B cell (primary cell): ENCODE measurements at regions not wholly inside any gene's neighbourhood (a gene's known extent, or its start where the extent isn't known, plus 50 kb on each side); places are given as distances from the start of the nearest gene placed in this dataset.
"Not testable (repeated sequence)": the region's sequence is repeated elsewhere in the genome, so short reads cannot be mapped to it uniquely, and the experiment has no call there.

Source experiments
- ATAC-seq: fragments of 200-7000 bp; cut with Tn5 transposase; one replicate; pipeline ENCODE4 v1.10.0; 2021; ENCODE audit warnings: low read depth, mild to moderate bottlenecking, moderate number of reproducible peaks, moderate library complexity
- CTCF ChIA-PET: fragments of 350-600 bp; sonication (Branson Sonifier 250); formaldehyde crosslinking; loops from one replicate; lab custom pipeline; 2021; ENCODE audit warnings: antibody characterized with exemption, inconsistent platforms; lab: Charles Lee
- POLR2A ChIA-PET: fragments of 350-600 bp; sonication (Branson Sonifier 250); formaldehyde crosslinking; loops from one replicate; lab custom pipeline; 2021; ENCODE audit warnings: antibody characterized with exemption; lab: Charles Lee
- DNase-seq: peaks from one replicate; pipeline ENCODE4 v3.0.0; 2013
- H2AFZ ChIP-seq: 2 replicates; pipeline ENCODE4 v1.6.1; 2012; ENCODE audit warnings: mild to moderate bottlenecking, low read depth, low read length; ENCODE audit not compliant: insufficient read depth, poor library complexity, severe bottlenecking
- H3K27ac ChIP-seq, 2 donors: 1 replicate in 1 of 2; 2 replicates in 1 of 2; pipeline ENCODE4 v1.5.1; 2012 to 2013; ENCODE audit warnings: low read length in 2 of 2, mild to moderate bottlenecking in 2 of 2, moderate library complexity in 1 of 2
- H3K27me3 ChIP-seq, 4 experiments: fragments of 200-600 bp in 1 of 4; sonication (generic) in 1 of 4; replicated peaks in 1 of 4; 1 replicate in 2 of 4; 2 replicates in 2 of 4; pipeline versions ENCODE4 v1.6.1 to v1.7.0; 2013 to 2016; ENCODE audit warnings: low read length in 3 of 4, mild to moderate bottlenecking in 2 of 4, mixed read lengths in 1 of 4, moderate library complexity in 1 of 4; ENCODE audit not compliant: insufficient read depth in 4 of 4, control insufficient read depth in 3 of 4; ENCODE audit errors: control extremely low read depth in 1 of 4
- H3K36me3 ChIP-seq, 2 experiments: replicated peaks in 1 of 2; 1 replicate in 1 of 2; 2 replicates in 1 of 2; pipeline versions ENCODE4 v1.6.1 to v1.7.1; 2013; ENCODE audit warnings: low read length in 1 of 2; ENCODE audit not compliant: insufficient read depth in 2 of 2, control insufficient read depth in 1 of 2; ENCODE audit errors: control extremely low read depth in 1 of 2, extremely low read depth in 1 of 2
- H3K4me1 ChIP-seq, 2 donors: fragments of 200-600 bp in 1 of 2; sonication (generic) in 1 of 2; 1 replicate in 1 of 2; 2 replicates in 1 of 2; pipeline versions ENCODE4 v1.5.1 to v1.6.1; 2013 to 2017; ENCODE audit warnings: low read length in 2 of 2; ENCODE audit not compliant: control insufficient read depth in 2 of 2, insufficient read depth in 2 of 2
- H3K4me2 ChIP-seq: replicated peaks from 2 replicates; pipeline ENCODE3; 2012; ENCODE audit warnings: mild to moderate bottlenecking, low read depth, low read length; ENCODE audit not compliant: poor library complexity, severe bottlenecking
- H3K4me3 ChIP-seq, 5 experiments: fragments of 200-600 bp in 1 of 5; sonication (generic) in 1 of 5; 1 replicate in 3 of 5; 2 replicates in 2 of 5; pipeline versions ENCODE4 v1.5.1 to v1.7.0; 2011 to 2016; ENCODE audit warnings: low read length in 4 of 5, mild to moderate bottlenecking in 4 of 5, low read depth in 2 of 5, control low read depth in 1 of 5, moderate library complexity in 1 of 5; ENCODE audit not compliant: insufficient read depth in 1 of 5; ENCODE audit errors: control extremely low read depth in 1 of 5, extremely low read depth in 1 of 5
- H3K79me2 ChIP-seq: fragments of 200-600 bp; sonication (generic); one replicate; pipeline ENCODE4 v1.6.0; 2016; ENCODE audit warnings: low read length; ENCODE audit not compliant: control insufficient read depth, insufficient read depth
- H3K9ac ChIP-seq: fragments of 200-600 bp; sonication (generic); 2 replicates; pipeline ENCODE4 v1.6.1; 2017; ENCODE audit warnings: mild to moderate bottlenecking, low read length, moderate library complexity
- H3K9me3 ChIP-seq, 3 donors: one replicate each; pipeline versions ENCODE4 v1.6.1 to v1.7.1; 2013; ENCODE audit warnings: low read length in 2 of 3; ENCODE audit not compliant: control insufficient read depth in 2 of 3, insufficient read depth in 1 of 3; ENCODE audit errors: control extremely low read depth in 1 of 3
- H4K20me1 ChIP-seq: 2 replicates; pipeline ENCODE4 v1.6.0; 2012; ENCODE audit warnings: mild to moderate bottlenecking, low read length; ENCODE audit not compliant: insufficient read depth, control insufficient read depth, poor library complexity, severe bottlenecking
- H3K27ac Mint-ChIP-seq: one replicate; pipeline ENCODE4 v1.8.0; 2021; ENCODE audit warnings: mixed read lengths
- H3K27me3 Mint-ChIP-seq: one replicate; pipeline ENCODE4 v1.8.0; 2021; ENCODE audit warnings: mixed read lengths
- H3K4me1 Mint-ChIP-seq: one replicate; pipeline ENCODE4 v1.8.0; 2021; ENCODE audit warnings: mixed read lengths
- H3K4me3 Mint-ChIP-seq: one replicate; pipeline ENCODE4 v1.8.0; 2021; ENCODE audit warnings: mixed read lengths
- H3K9me3 Mint-ChIP-seq: one replicate; pipeline ENCODE4 v1.8.0; 2022; ENCODE audit warnings: mixed read lengths; ENCODE audit not compliant: insufficient read depth
- CTCF ChIP-seq: fragments of 200-600 bp; IDR thresholded peaks from one replicate; pipeline ENCODE4 v1.8.0; 2022; ENCODE audit warnings: antibody characterized with exemption, mild to moderate bottlenecking
- EZH2 ChIP-seq: IDR thresholded peaks from 2 replicates; pipeline ENCODE4 v1.6.1; 2012; ENCODE audit warnings: borderline replicate concordance, low read depth, mild to moderate bottlenecking, moderate library complexity, low read length; ENCODE audit not compliant: insufficient read depth, poor library complexity, severe bottlenecking
- WGBS: methylation state at CpG from one replicate; pipeline ENCODE4 v1.1.5; 2013; ENCODE audit warnings: missing lambda C conversion rate; ENCODE audit not compliant: insufficient coverage; 5-methylcytosine and 5-hydroxymethylcytosine counted together
- intact Hi-C: fragments of 100-400 bp; cut with micrococcal nuclease; formaldehyde crosslinking; loops from one replicate; pipeline ENCODE4 v1.10.0; 2022

GRCh38 chr4:52408471-52408870 lies 250.6 kb downstream of the USP46 start:
- peaks cover 0 to 10% (median 3%) of the 10 kb centered on the region in 3 donors for H3K9me3 ChIP-seq
- Mint-ChIP-seq H3K27me3 (peaks cover 10% of the 10 kb centered on the region), H3K27ac (no peak overlapping the region), H3K9me3 (peaks cover 11% of the 10 kb centered on the region), H3K4me3 (no peak overlapping the region), H3K4me1 (no peaks in the 10 kb centered on the region)
- TF ChIP-seq CTCF (no peak), EZH2 (no peak)
- H3K4me3 ChIP-seq: no peak overlapping the region
- no peaks in the 10 kb centered on the region for H3K36me3 ChIP-seq
- no peak overlapping the region for H2AFZ ChIP-seq
- no peaks in the 10 kb centered on the region for H3K4me1 ChIP-seq
- DNase-seq (no peak), ATAC-seq (no peak)
- H3K79me2 ChIP-seq: no peaks in the 10 kb centered on the region
- no peaks in the 10 kb centered on the region for H3K27me3 ChIP-seq
- intact Hi-C loops: no loop called here
- H3K27ac ChIP-seq: no peak overlapping the region
- POLR2A ChIA-PET: no interaction called here
- WGBS: 93% methylated on average over 6 of the region's 6 CpGs
- no peak overlapping the region for H3K4me2 ChIP-seq
- CTCF ChIA-PET: no interaction called here
- H4K20me1 ChIP-seq: no peaks in the 10 kb centered on the region
- no peak overlapping the region for H3K9ac ChIP-seq

GRCh38 chr4:52409766-52410165 lies 249.3 kb downstream of the USP46 start:
- H3K4me3 Mint-ChIP-seq, H3K4me1 Mint-ChIP-seq, H3K4me1 ChIP-seq, H3K27me3 ChIP-seq, H3K9ac ChIP-seq, H3K4me3 ChIP-seq, H2AFZ ChIP-seq, H3K4me2 ChIP-seq, ATAC-seq, DNase-seq, intact Hi-C loops, H3K27ac ChIP-seq, H4K20me1 ChIP-seq, POLR2A ChIA-PET, H3K27ac Mint-ChIP-seq, H3K36me3 ChIP-seq, H3K27me3 Mint-ChIP-seq, CTCF ChIA-PET, H3K79me2 ChIP-seq: not testable (repeated sequence)
- H3K9me3 ChIP-seq: peaks cover 0 to 10% (median 3%) of the 10 kb centered on the region in 3 donors
- H3K9me3 Mint-ChIP-seq: peaks cover 11% of the 10 kb centered on the region
- WGBS: 95% methylated on average over 12 of the region's 18 CpGs
